ENCODE measurements at regions not wholly inside any gene's neighbourhood (a gene's known extent, or its start where the extent isn't known, plus 50 kb on each side); places are given as distances from the start of the nearest gene placed in this dataset.

DNA sequence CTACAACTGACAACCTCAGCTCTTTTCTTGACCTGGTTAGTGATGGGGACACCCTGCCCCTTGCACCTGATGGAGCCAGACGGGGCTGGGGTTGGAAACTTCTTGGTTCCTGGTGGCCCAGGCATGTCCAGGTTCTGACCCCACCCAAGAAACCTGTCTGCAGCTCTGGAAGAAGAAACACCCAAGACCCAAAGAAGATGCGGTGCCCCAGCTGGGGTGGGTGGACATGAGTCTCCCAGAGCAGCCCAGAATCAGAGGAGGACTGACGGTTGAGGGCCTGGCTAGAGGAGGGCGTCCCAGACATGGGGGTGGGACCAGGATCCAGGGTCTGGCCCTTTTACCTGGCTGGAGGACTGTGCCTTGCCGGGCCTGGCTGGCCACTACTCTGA lies 202.4 kb downstream of the GLRX3 start:
- DNase-seq (no peak), ATAC-seq (no peak)
- WGBS, 2 donors: 80 to 85% methylated on average over 5 of the region's 5 CpGs
- H3K4me1 ChIP-seq: no peaks in the 10 kb centered on the region
- H3K36me3 ChIP-seq: no peaks in the 10 kb centered on the region
- H3K27ac ChIP-seq: no peak overlapping the region
- intact Hi-C loops (cut with DNase I): no loop called here
- no peaks in the 10 kb centered on the region for H3K9me3 ChIP-seq
- H3K27me3 ChIP-seq: peaks cover 0 to 29% (median 12%) of the 10 kb centered on the region in 7 donors
- H3K4me3 ChIP-seq: no peak overlapping the region
- TF ChIP-seq, protein P1, sequence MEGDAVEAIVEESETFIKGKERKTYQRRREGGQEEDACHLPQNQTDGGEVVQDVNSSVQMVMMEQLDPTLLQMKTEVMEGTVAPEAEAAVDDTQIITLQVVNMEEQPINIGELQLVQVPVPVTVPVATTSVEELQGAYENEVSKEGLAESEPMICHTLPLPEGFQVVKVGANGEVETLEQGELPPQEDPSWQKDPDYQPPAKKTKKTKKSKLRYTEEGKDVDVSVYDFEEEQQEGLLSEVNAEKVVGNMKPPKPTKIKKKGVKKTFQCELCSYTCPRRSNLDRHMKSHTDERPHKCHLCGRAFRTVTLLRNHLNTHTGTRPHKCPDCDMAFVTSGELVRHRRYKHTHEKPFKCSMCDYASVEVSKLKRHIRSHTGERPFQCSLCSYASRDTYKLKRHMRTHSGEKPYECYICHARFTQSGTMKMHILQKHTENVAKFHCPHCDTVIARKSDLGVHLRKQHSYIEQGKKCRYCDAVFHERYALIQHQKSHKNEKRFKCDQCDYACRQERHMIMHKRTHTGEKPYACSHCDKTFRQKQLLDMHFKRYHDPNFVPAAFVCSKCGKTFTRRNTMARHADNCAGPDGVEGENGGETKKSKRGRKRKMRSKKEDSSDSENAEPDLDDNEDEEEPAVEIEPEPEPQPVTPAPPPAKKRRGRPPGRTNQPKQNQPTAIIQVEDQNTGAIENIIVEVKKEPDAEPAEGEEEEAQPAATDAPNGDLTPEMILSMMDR (IDR thresholded peaks at IDR 0.05): no peak

DNA sequence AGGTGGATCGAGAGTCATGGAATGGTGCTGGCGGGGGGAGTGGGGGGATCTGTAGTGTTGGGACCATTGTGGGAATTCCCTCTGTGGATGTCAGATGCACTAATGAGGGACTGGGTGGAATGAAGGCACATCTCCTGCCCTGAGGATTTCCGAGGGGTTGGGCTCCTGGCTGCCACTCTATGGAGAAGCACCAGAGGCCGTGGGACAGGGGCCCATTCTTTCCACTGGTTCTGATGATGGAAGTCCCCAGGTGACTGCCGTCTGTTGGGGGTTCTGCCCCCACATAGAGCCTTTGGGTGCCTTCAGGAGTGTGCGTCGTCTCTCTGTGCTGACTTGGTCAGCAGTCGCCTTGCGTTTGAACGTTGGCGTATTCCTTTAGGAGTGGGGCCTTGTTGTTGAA lies 202.9 kb downstream of the GLRX3 start:
- Histone ChIP-seq H3K36me3 (no peaks in the 10 kb centered on the region), H3K27me3 (peaks cover 0 to 29% (median 12%) of the 10 kb centered on the region in 7 donors), H3K4me3 (no peak overlapping the region), H3K4me1 (no peaks in the 10 kb centered on the region), H3K27ac (no peak overlapping the region), H3K9me3 (no peaks in the 10 kb centered on the region)
- 81 to 91% methylated on average over 11 of the region's 11 CpGs for WGBS, 2 donors
- ATAC-seq (no peak), DNase-seq (no peak)
- intact Hi-C loops (cut with DNase I): no loop called here
- TF ChIP-seq, protein P1 (IDR thresholded peaks at IDR 0.05): no peak

DNA sequence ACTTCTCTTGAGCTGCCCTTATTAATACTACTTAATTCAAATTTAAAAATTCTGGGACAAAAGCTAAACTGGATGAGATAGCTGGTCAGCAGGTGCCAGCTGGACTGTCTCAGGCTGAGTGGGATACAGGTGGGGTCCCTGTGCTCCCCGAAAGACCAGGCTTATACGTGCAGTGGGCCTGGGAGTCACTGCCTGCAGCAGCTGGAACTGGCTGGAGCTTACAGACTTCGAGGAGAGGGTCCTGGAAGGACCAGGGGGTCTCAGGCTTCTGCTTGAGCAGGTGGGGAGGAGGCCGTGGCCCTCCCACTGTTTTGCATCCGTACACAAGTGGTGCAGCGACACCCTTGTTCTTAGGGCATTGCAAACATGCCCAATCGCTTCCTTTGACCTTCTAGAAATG lies 203.7 kb downstream of the GLRX3 start:
- ATAC-seq (no peak), DNase-seq (no peak)
- H3K36me3 ChIP-seq: no peaks in the 10 kb centered on the region
- no peaks in the 10 kb centered on the region for H3K4me1 ChIP-seq
- intact Hi-C loops (cut with DNase I): no loop called here
- H3K4me3 ChIP-seq: no peak overlapping the region
- no peaks in the 10 kb centered on the region for H3K9me3 ChIP-seq
- H3K27me3 ChIP-seq: peaks cover 0 to 29% (median 12%) of the 10 kb centered on the region in 7 donors
- WGBS, 2 donors: 70 to 75% methylated on average over 7 of the region's 7 CpGs
- TF ChIP-seq, protein P1 (IDR thresholded peaks at IDR 0.05): no peak
- H3K27ac ChIP-seq: no peak overlapping the region

DNA sequence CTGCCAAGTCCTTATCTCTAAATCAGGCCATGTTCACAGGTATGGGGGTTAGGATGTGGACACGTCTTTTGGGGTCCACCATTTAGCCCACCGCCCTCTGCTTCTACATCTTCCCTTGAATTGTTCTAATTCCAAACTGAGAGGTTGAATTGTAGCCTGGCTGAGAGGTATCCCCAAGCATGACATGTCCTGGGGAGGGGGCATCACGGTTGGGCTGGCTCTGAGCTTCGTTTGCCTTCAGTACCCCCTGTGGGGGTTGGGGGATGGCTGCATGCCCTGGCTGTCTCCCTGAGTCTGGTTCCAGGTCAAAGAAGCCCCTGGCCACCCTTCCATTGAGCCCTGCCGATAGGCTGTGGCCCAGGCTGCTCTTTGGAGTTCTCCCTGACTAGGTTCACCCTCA lies 204.6 kb downstream of the GLRX3 start:
- TF ChIP-seq, protein P1 (IDR thresholded peaks at IDR 0.05): no peak
- DNase-seq: no peak
- Histone ChIP-seq H3K4me1 (no peaks in the 10 kb centered on the region), H3K27ac (no peak overlapping the region), H3K9me3 (no peaks in the 10 kb centered on the region), H3K27me3 (peaks cover 0 to 29% (median 12%) of the 10 kb centered on the region in 7 donors), H3K36me3 (no peaks in the 10 kb centered on the region), H3K4me3 (no peak overlapping the region)
- WGBS, 2 donors: 53% methylated on average over 5 of the region's 5 CpGs
- intact Hi-C loops (cut with DNase I): no loop called here
- ATAC-seq: no peak
